ENCODE measurements at regions not wholly inside any gene's neighbourhood (a gene's known extent, or its start where the extent isn't known, plus 50 kb on each side); places are given as distances from the start of the nearest gene placed in this dataset.

GRCh38 chr18:61153571-61153970 lies 179.7 kb upstream of the CDH20 start:
- intact Hi-C loops (cut with micrococcal nuclease; ENCODE audit: unreplicated experiment) = no loop called here
- POLR2A ChIA-PET = no interaction called here
- TF ChIP-seq SIN3A (IDR thresholded peaks at IDR 0.05; ENCODE audit: borderline replicate concordance, insufficient read depth, low read depth, low read length) = no peak

GRCh38 chr18:61154866-61155265 lies 178.4 kb upstream of the CDH20 start:
- Histone ChIP-seq H3K4me3 (ENCODE audit: low read depth in 2 of 2, low read length in 2 of 2) (no peak overlapping the region), H3K36me3 (ENCODE audit: control insufficient read depth, insufficient read depth, low read length) (no peaks in the 10 kb centered on the region), H3K4me1 (ENCODE audit: control insufficient read depth, insufficient read depth, low read length) (no peaks in the 10 kb centered on the region), H3K9me3 (ENCODE audit: control insufficient read depth, insufficient read depth, low read depth, low read length) (no peaks in the 10 kb centered on the region), H3K27me3 (ENCODE audit: control insufficient read depth, insufficient read depth, low read length) (no peaks in the 10 kb centered on the region), H3K27ac (ENCODE audit: low read length) (no peak overlapping the region)
- intact Hi-C loops (cut with micrococcal nuclease; ENCODE audit: unreplicated experiment) = no loop called here
- ATAC-seq (no peak), DNase-seq (ENCODE audit: low read depth, low spot score) (no peak)
- POLR2A ChIA-PET = no interaction called here
- TF ChIP-seq REST (IDR thresholded peaks at IDR 0.05; ENCODE audit: insufficient read depth in 1 of 2, low read depth in 2 of 2, low read length in 1 of 2) (no peak), SIN3A (IDR thresholded peaks at IDR 0.05; ENCODE audit: borderline replicate concordance, insufficient read depth, low read depth, low read length) (no peak), POLR2AphosphoS5 (IDR thresholded peaks at IDR 0.05; ENCODE audit: low read depth, low read length) (no peak), TCF7L2 (IDR thresholded peaks at IDR 0.05; ENCODE audit: low read depth, low read length) (no peak), CTCF (IDR thresholded peaks at IDR 0.05) (no peak)
- BruUV-seq (replicated peaks) = no TSS peak
- CTCF ChIA-PET = no interaction called here
- in situ Hi-C loops (cut with HindIII; ENCODE audit: low pct_unique_long_range_greater_than_20kb, low sequenced_read_pairs) = no loop called here

More at GRCh38 chr18:61153571-61153970, 179.7 kb upstream of the CDH20 start:
- ATAC-seq = no peak
- no peak overlapping the region for H3K27ac ChIP-seq (ENCODE audit: low read length)
- CTCF ChIA-PET = no interaction called here
- no peak overlapping the region for H3K4me3 ChIP-seq (ENCODE audit: low read depth in 2 of 2, low read length in 2 of 2)
- BruUV-seq (replicated peaks) = no TSS peak
- no peaks in the 10 kb centered on the region for H3K27me3 ChIP-seq (ENCODE audit: control insufficient read depth, insufficient read depth, low read length)
- no peaks in the 10 kb centered on the region for H3K36me3 ChIP-seq (ENCODE audit: control insufficient read depth, insufficient read depth, low read length)
- DNase-seq (ENCODE audit: low read depth, low spot score) = no peak
- in situ Hi-C loops (cut with HindIII; ENCODE audit: low pct_unique_long_range_greater_than_20kb, low sequenced_read_pairs) = no loop called here
- no peaks in the 10 kb centered on the region for H3K4me1 ChIP-seq (ENCODE audit: control insufficient read depth, insufficient read depth, low read length)
- no peaks in the 10 kb centered on the region for H3K9me3 ChIP-seq (ENCODE audit: control insufficient read depth, insufficient read depth, low read depth, low read length)

DNA sequence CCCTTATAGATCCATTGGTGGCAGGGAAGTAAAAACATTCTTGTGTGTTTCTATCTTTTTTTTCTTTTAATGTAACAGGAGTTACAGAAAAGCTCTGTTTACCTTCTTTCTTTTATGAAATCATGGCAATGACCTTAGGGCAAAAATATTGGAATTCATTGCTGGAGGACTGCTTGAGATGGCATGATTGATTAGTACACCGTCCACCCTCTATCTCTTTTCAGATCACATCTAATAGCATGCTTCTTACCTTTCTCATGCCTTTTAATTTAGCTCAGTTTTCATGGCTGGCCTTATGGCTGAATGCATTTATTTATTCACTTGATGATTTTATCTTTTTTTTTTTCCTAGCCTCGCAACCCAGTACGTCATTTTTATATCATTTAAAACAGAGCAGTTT lies 177.6 kb upstream of the CDH20 start:
- CTCF ChIA-PET = no interaction called here
- no TSS peak for BruUV-seq (replicated peaks)
- H3K4me3 ChIP-seq (ENCODE audit: low read depth in 2 of 2, low read length in 2 of 2) = no peak overlapping the region
- intact Hi-C loops (cut with micrococcal nuclease; ENCODE audit: unreplicated experiment) = no loop called here
- no peaks in the 10 kb centered on the region for H3K36me3 ChIP-seq (ENCODE audit: control insufficient read depth, insufficient read depth, low read length)
- no peaks in the 10 kb centered on the region for H3K27me3 ChIP-seq (ENCODE audit: control insufficient read depth, insufficient read depth, low read length)
- H3K4me1 ChIP-seq (ENCODE audit: control insufficient read depth, insufficient read depth, low read length) = no peaks in the 10 kb centered on the region
- in situ Hi-C loops (cut with HindIII; ENCODE audit: low pct_unique_long_range_greater_than_20kb, low sequenced_read_pairs) = no loop called here
- TF ChIP-seq POLR2AphosphoS5 (IDR thresholded peaks at IDR 0.05; ENCODE audit: low read depth, low read length) (no peak), CTCF (IDR thresholded peaks at IDR 0.05) (no peak), REST (IDR thresholded peaks at IDR 0.05; ENCODE audit: insufficient read depth in 1 of 2, low read depth in 2 of 2, low read length in 1 of 2) (no peak), SIN3A (IDR thresholded peaks at IDR 0.05; ENCODE audit: borderline replicate concordance, insufficient read depth, low read depth, low read length) (no peak), TCF7L2 (IDR thresholded peaks at IDR 0.05; ENCODE audit: low read depth, low read length) (no peak)
- POLR2A ChIA-PET = no interaction called here
- ATAC-seq (no peak), DNase-seq (ENCODE audit: low read depth, low spot score) (no peak)
- H3K9me3 ChIP-seq (ENCODE audit: control insufficient read depth, insufficient read depth, low read depth, low read length) = no peaks in the 10 kb centered on the region
- no peak overlapping the region for H3K27ac ChIP-seq (ENCODE audit: low read length)
